ENCODE measurements at regions not wholly inside any gene's neighbourhood (a gene's known extent, or its start where the extent isn't known, plus 50 kb on each side); places are given as distances from the start of the nearest gene placed in this dataset.

- ChIA-PET CTCF (no interaction called here), POLR2A (no interaction called here)
- dilution Hi-C loops (cut with MboI; ENCODE audit: extremely low pct_ligation_motif_present, low sequenced_read_pairs) (no loop called here), intact Hi-C loops (cut with micrococcal nuclease) (no loop called here)
- DNase-seq (ENCODE audit: low read depth, low spot score), result no peak
- Histone ChIP-seq H3K9me3 (replicated peaks; ENCODE audit: control insufficient read depth, insufficient read depth, low read length) (peaks cover 7% of the 10 kb centered on the region), H4K20me1 (replicated peaks; ENCODE audit: control insufficient read depth, extremely low read depth, insufficient read depth, low read length) (no peaks in the 10 kb centered on the region), H3K36me3 (ENCODE audit: control insufficient read depth in 2 of 2, extremely low read depth in 1 of 2, insufficient read depth in 2 of 2, low read length in 2 of 2) (no peaks in the 10 kb centered on the region), H3K27me3 (ENCODE audit: control insufficient read depth in 2 of 2, insufficient read depth in 2 of 2, low read length in 2 of 2) (no peaks in the 10 kb centered on the region), H3K4me2 (ENCODE audit: insufficient read depth, low read length) (no peak overlapping the region), H3K27ac (ENCODE audit: insufficient read depth, low read depth, low read length) (no peak overlapping the region), H3K4me1 (ENCODE audit: control insufficient read depth, extremely low read depth, insufficient read depth, low read length) (no peaks in the 10 kb centered on the region), H3K79me2 (ENCODE audit: control insufficient read depth, insufficient read depth, low read length) (no peaks in the 10 kb centered on the region), H2AFZ (ENCODE audit: low read depth, low read length) (no peak overlapping the region), H3K9ac (replicated peaks; ENCODE audit: extremely low read depth, insufficient read depth, low read length) (no peak overlapping the region), H3K4me3 (replicated peaks in 1 of 3; ENCODE audit: insufficient read depth in 1 of 3, low read depth in 1 of 3, low read length in 3 of 3) (no peak overlapping the region), H3K9me1 (replicated peaks; ENCODE audit: control insufficient read depth, extremely low read depth, insufficient read depth, low read length) (no peaks in the 10 kb centered on the region)
- no TSS peak for BruUV-seq (replicated peaks)
- no peak for TF ChIP-seq POLR2A (IDR thresholded peaks at IDR 0.05; ENCODE audit: low read depth, low read length)
- no peak for FAIRE-seq
Observed at GRCh38 chr2:128978212-128978611, 659.5 kb upstream of the HS6ST1 start.

GRCh38 chr2:128979182-128979581 lies 660.5 kb upstream of the HS6ST1 start:
- no peaks in the 10 kb centered on the region for H3K79me2 ChIP-seq (ENCODE audit: control insufficient read depth, insufficient read depth, low read length)
- DNase-seq (ENCODE audit: low read depth, low spot score), result no peak
- H3K4me1 ChIP-seq (ENCODE audit: control insufficient read depth, extremely low read depth, insufficient read depth, low read length), result no peaks in the 10 kb centered on the region
- no peaks in the 10 kb centered on the region for H3K9me1 ChIP-seq (replicated peaks; ENCODE audit: control insufficient read depth, extremely low read depth, insufficient read depth, low read length)
- H3K36me3 ChIP-seq (ENCODE audit: control insufficient read depth in 2 of 2, extremely low read depth in 1 of 2, insufficient read depth in 2 of 2, low read length in 2 of 2), result no peaks in the 10 kb centered on the region
- dilution Hi-C loops (cut with MboI; ENCODE audit: extremely low pct_ligation_motif_present, low sequenced_read_pairs) (no loop called here), intact Hi-C loops (cut with micrococcal nuclease) (no loop called here)
- no peak overlapping the region for H3K9ac ChIP-seq (replicated peaks; ENCODE audit: extremely low read depth, insufficient read depth, low read length)
- no peaks in the 10 kb centered on the region for H4K20me1 ChIP-seq (replicated peaks; ENCODE audit: control insufficient read depth, extremely low read depth, insufficient read depth, low read length)
- no peak overlapping the region for H3K4me2 ChIP-seq (ENCODE audit: insufficient read depth, low read length)
- ChIA-PET CTCF (no interaction called here), POLR2A (no interaction called here)
- no peaks in the 10 kb centered on the region for H3K27me3 ChIP-seq (ENCODE audit: control insufficient read depth in 2 of 2, insufficient read depth in 2 of 2, low read length in 2 of 2)
- H3K9me3 ChIP-seq (replicated peaks; ENCODE audit: control insufficient read depth, insufficient read depth, low read length), result peaks cover 7% of the 10 kb centered on the region
- BruUV-seq (replicated peaks), result no TSS peak
- TF ChIP-seq JUN (IDR thresholded peaks at IDR 0.05; ENCODE audit: borderline replicate concordance, insufficient read depth, insufficient read length, low read depth) (no peak), MAX (IDR thresholded peaks at IDR 0.05; ENCODE audit: insufficient read depth, insufficient read length) (no peak), FOS (IDR thresholded peaks at IDR 0.05; ENCODE audit: borderline replicate concordance, insufficient read depth, low read length) (no peak), EZH2 (IDR thresholded peaks at IDR 0.05; ENCODE audit: borderline replicate concordance, low read depth, low read length, severe bottlenecking) (no peak), CTCF (IDR thresholded peaks at IDR 0.05; ENCODE audit: extremely low read depth in 1 of 2, insufficient read depth in 1 of 2, low read depth in 1 of 2, low read length in 2 of 2) (no peak), POLR2AphosphoS5 (IDR thresholded peaks at IDR 0.05; ENCODE audit: insufficient read depth, low read depth, low read length) (no peak), POLR2A (IDR thresholded peaks at IDR 0.05; ENCODE audit: low read depth, low read length) (no peak), GATA2 (IDR thresholded peaks at IDR 0.05; ENCODE audit: insufficient read depth, insufficient read length, low read depth, low read length) (no peak), MYC (IDR thresholded peaks at IDR 0.05; ENCODE audit: low read depth, low read length) (no peak)
- no peak overlapping the region for H2AFZ ChIP-seq (ENCODE audit: low read depth, low read length)
- FAIRE-seq, result no peak
- no peak overlapping the region for H3K4me3 ChIP-seq (replicated peaks in 1 of 3; ENCODE audit: insufficient read depth in 1 of 3, low read depth in 1 of 3, low read length in 3 of 3)
- H3K27ac ChIP-seq (ENCODE audit: insufficient read depth, low read depth, low read length), result no peak overlapping the region
